HG03039 (cell line): ENCODE measurements at regions not wholly inside any gene's neighbourhood (a gene's known extent, or its start where the extent isn't known, plus 50 kb on each side); places are given as distances from the start of the nearest gene placed in this dataset.

ENCODE experiments used
- ATAC-seq: cut with Tn5 transposase; IDR thresholded peaks from one replicate; pipeline ENCODE4 v1.9.1; 2021; ENCODE audit warnings: mild to moderate bottlenecking, moderate library complexity; ENCODE audit not compliant: unreplicated experiment

- ATAC-seq: no peak
These were observed 162.3 kb upstream of the MAOA start for GRCh38 chrX:43493756-43494155.

- no peak for ATAC-seq
These were observed 155.9 kb upstream of the MAOA start for GRCh38 chrX:43500246-43500645.

GRCh38 chrX:43500996-43501694, 155.0 kb upstream of the MAOA start:
- ATAC-seq: no peak

GRCh38 chrX:43504394-43504793, 151.7 kb upstream of the MAOA start:
- ATAC-seq: no peak

- no peak for ATAC-seq
These were observed 150.3 kb upstream of the MAOA start for GRCh38 chrX:43505769-43506168.

GRCh38 chrX:43508694-43509093, 147.4 kb upstream of the MAOA start:
- no peak for ATAC-seq

GRCh38 chrX:43510209-43510608, 145.9 kb upstream of the MAOA start:
- no peak for ATAC-seq

GRCh38 chrX:43513085-43513484, 143.0 kb upstream of the MAOA start:
- no peak for ATAC-seq

- ATAC-seq: no peak
These were observed 141.3 kb upstream of the MAOA start for GRCh38 chrX:43514820-43515219.

- ATAC-seq: no peak
These were observed 133.5 kb upstream of the MAOA start for GRCh38 chrX:43522582-43522981.

- no peak for ATAC-seq
These were observed 130.0 kb upstream of the MAOA start for GRCh38 chrX:43525901-43526610.

GRCh38 chrX:43526878-43527277, 129.2 kb upstream of the MAOA start:
- no peak for ATAC-seq

- no peak for ATAC-seq
These were observed 128.3 kb upstream of the MAOA start for GRCh38 chrX:43527801-43528200.

- ATAC-seq: no peak
These were observed 125.3 kb upstream of the MAOA start for GRCh38 chrX:43530837-43531236.

GRCh38 chrX:43540318-43540717, 115.8 kb upstream of the MAOA start:
- ATAC-seq: no peak

GRCh38 chrX:43551590-43551989, 104.5 kb upstream of the MAOA start:
- no peak for ATAC-seq

GRCh38 chrX:43552156-43552555, 103.9 kb upstream of the MAOA start:
- ATAC-seq: no peak

- no peak for ATAC-seq
These were observed 103.4 kb upstream of the MAOA start for GRCh38 chrX:43552703-43553102.

GRCh38 chrX:43553257-43553656, 102.8 kb upstream of the MAOA start:
- ATAC-seq: no peak

GRCh38 chrX:43556207-43556606, 99.9 kb upstream of the MAOA start:
- ATAC-seq: no peak

GRCh38 chrX:43557792-43558191, 98.3 kb upstream of the MAOA start:
- ATAC-seq: no peak

- ATAC-seq: no peak
These were observed 96.5 kb upstream of the MAOA start for GRCh38 chrX:43559644-43560043.
